ENCODE measurements at regions not wholly inside any gene's neighbourhood (a gene's known extent, or its start where the extent isn't known, plus 50 kb on each side); places are given as distances from the start of the nearest gene placed in this dataset.

GRCh38 chr16:51443934-51444333, 292.9 kb upstream of the SALL1 start:
- H3K4me2 ChIP-seq (ENCODE audit: low read depth, low read length) = no peak overlapping the region
- CTCF ChIA-PET (ENCODE audit: low intra/inter-chr PET ratio, low total read pairs) = no interaction called here
- BruUV-seq (replicated peaks) = no TSS peak
- H3K9ac ChIP-seq (ENCODE audit: insufficient read depth, low read depth, low read length) = no peak overlapping the region
- no peaks in the 10 kb centered on the region for H3K36me3 ChIP-seq (replicated peaks in 1 of 2; ENCODE audit: control insufficient read depth in 1 of 2, insufficient read depth in 2 of 2, low read length in 2 of 2)
- no peaks in the 10 kb centered on the region for H4K20me1 ChIP-seq (ENCODE audit: insufficient read depth, low read length)
- H3K27ac ChIP-seq (ENCODE audit: extremely low read length, insufficient read depth, low read length) = no peak overlapping the region
- in situ Hi-C loops (cut with HindIII; ENCODE audit: extremely low pct_ligation_motif_present, low pct_unique_long_range_greater_than_20kb) = no loop called here
- H3K27me3 ChIP-seq (ENCODE audit: control insufficient read depth in 1 of 2, insufficient read depth in 2 of 2, low read length in 2 of 2) = peaks cover 0 to 12% of the 10 kb centered on the region in 2 experiments; a peak in 3 of 5 replicates
- H3K4me1 ChIP-seq (ENCODE audit: insufficient read depth, low read length) = no peaks in the 10 kb centered on the region
- ATAC-seq (no peak), FAIRE-seq (no peak), DNase-seq (ENCODE audit: low spot score) (no peak)
- POLR2A ChIA-PET = no interaction called here
- H3K4me3 ChIP-seq (replicated peaks in 1 of 3; ENCODE audit: insufficient read depth in 1 of 3, low read depth in 2 of 3, low read length in 3 of 3) = no peak overlapping the region
- H3K9me3 ChIP-seq (ENCODE audit: low read length) = no peaks in the 10 kb centered on the region
- intact Hi-C loops (cut with micrococcal nuclease; ENCODE audit: unreplicated experiment) = no loop called here
- H3K79me2 ChIP-seq (ENCODE audit: insufficient read depth, low read length) = no peaks in the 10 kb centered on the region
- H2AFZ ChIP-seq (ENCODE audit: low read length) = no peak overlapping the region
- 16% methylated on average over 1 of the region's 1 CpG for WGBS (ENCODE audit: low lambda C conversion rate)
- TF ChIP-seq NBN (conservative IDR thresholded peaks at IDR 0.05) (no peak), SIN3A (IDR thresholded peaks at IDR 0.05; ENCODE audit: borderline replicate concordance, low read depth, low read length) (no peak), ARNTL (CRISPR knock-in tag; IDR thresholded peaks at IDR 0.05) (no peak), ZNF225 (CRISPR knock-in tag; IDR thresholded peaks at IDR 0.05) (no peak), CENPT (CRISPR knock-in tag; IDR thresholded peaks at IDR 0.05; ENCODE audit: low read depth) (no peak), HES4 (CRISPR knock-in tag; IDR thresholded peaks at IDR 0.05; ENCODE audit: borderline replicate concordance) (no peak), ZBTB3 (CRISPR knock-in tag; IDR thresholded peaks at IDR 0.05; ENCODE audit: borderline replicate concordance, low read depth) (no peak), ZBTB38 (CRISPR knock-in tag; IDR thresholded peaks at IDR 0.05) (no peak), MIER3 (CRISPR knock-in tag; IDR thresholded peaks at IDR 0.05; ENCODE audit: borderline replicate concordance) (no peak), ATF1 (CRISPR knock-in tag; IDR thresholded peaks at IDR 0.05) (no peak), MXD3 (CRISPR knock-in tag; IDR thresholded peaks at IDR 0.05) (no peak), POLR2G (IDR thresholded peaks at IDR 0.05; ENCODE audit: low read depth, low read length) (no peak), FOXM1 (CRISPR knock-in tag; IDR thresholded peaks at IDR 0.05) (no peak), SALL2 (CRISPR knock-in tag; IDR thresholded peaks at IDR 0.05) (no peak), SMARCE1 (IDR thresholded peaks at IDR 0.05; ENCODE audit: borderline replicate concordance) (no peak)
